ENCODE measurements at regions not wholly inside any gene's neighbourhood (a gene's known extent, or its start where the extent isn't known, plus 50 kb on each side); places are given as distances from the start of the nearest gene placed in this dataset.

DNA sequence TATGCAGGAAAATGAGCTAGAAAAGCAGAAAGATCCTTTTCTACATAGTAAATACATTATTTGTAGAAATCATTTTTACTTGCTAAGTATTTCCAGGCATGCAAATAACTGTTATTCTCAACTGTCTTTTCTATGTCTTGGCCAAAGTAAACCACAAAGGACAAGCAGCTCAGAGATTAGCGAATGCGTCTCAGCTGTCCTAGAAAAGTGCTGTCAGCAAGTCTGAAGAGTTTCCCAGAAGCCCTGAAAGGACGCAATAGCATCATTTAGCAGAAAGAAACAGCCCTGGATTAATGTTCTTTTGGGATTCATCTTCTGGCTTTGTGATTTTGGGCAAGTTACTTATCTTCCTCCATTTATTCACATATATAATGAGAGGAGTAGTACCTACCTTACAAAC is 100.3 kb downstream of the ZIC1 start:
- no peaks in the 10 kb centered on the region for H3K27me3 ChIP-seq
- DNase-seq: no peak
- no peak for TF ChIP-seq POLR2A (IDR thresholded peaks at IDR 0.05)
- TF ChIP-seq, protein P1, sequence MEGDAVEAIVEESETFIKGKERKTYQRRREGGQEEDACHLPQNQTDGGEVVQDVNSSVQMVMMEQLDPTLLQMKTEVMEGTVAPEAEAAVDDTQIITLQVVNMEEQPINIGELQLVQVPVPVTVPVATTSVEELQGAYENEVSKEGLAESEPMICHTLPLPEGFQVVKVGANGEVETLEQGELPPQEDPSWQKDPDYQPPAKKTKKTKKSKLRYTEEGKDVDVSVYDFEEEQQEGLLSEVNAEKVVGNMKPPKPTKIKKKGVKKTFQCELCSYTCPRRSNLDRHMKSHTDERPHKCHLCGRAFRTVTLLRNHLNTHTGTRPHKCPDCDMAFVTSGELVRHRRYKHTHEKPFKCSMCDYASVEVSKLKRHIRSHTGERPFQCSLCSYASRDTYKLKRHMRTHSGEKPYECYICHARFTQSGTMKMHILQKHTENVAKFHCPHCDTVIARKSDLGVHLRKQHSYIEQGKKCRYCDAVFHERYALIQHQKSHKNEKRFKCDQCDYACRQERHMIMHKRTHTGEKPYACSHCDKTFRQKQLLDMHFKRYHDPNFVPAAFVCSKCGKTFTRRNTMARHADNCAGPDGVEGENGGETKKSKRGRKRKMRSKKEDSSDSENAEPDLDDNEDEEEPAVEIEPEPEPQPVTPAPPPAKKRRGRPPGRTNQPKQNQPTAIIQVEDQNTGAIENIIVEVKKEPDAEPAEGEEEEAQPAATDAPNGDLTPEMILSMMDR (IDR thresholded peaks at IDR 0.05): no peak
- no peaks in the 10 kb centered on the region for H3K4me1 ChIP-seq
- no peaks in the 10 kb centered on the region for H3K9me3 ChIP-seq
- no peak overlapping the region for H3K4me3 ChIP-seq
- H3K36me3 ChIP-seq: no peaks in the 10 kb centered on the region
- no peak overlapping the region for H3K27ac ChIP-seq
- intact Hi-C loops (cut with DNase I): no loop called here
- ATAC-seq: peak in 2 of 4 donors; percentile 42 to 64
- 42 to 52% (median 44%) methylated on average over 3 of the region's 3 CpGs for WGBS, 4 donors

DNA sequence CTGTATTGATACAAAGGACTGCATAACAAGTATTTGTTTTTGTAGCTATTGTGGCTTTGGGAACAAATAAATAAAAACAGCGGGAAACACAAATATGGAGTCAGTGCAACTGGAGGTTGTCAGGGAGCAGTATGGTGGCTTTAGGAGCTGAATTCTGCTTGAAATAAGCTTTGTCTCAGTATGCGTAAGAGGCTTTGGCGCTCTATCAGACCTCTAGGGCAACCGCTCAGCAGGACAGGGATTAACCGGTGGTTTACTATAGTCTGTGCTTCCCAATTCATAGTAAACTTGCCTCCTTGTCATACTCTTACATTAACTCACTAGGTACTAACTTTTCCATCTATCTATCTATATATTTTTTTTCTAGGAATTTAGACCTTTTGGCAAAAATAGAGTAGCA is 104.6 kb downstream of the ZIC1 start:
- WGBS, 4 donors: 69 to 80% (median 73%) methylated on average over 5 of the region's 5 CpGs
- Histone ChIP-seq H3K27ac (no peak overlapping the region), H3K4me3 (no peak overlapping the region), H3K9me3 (no peaks in the 10 kb centered on the region), H3K4me1 (no peaks in the 10 kb centered on the region), H3K36me3 (no peaks in the 10 kb centered on the region), H3K27me3 (no peaks in the 10 kb centered on the region)
- intact Hi-C loops (cut with DNase I): no loop called here
- ATAC-seq: no peak
- TF ChIP-seq, protein P1 (IDR thresholded peaks at IDR 0.05): no peak
- no peak for TF ChIP-seq POLR2A (IDR thresholded peaks at IDR 0.05)
- DNase-seq: no peak

DNA sequence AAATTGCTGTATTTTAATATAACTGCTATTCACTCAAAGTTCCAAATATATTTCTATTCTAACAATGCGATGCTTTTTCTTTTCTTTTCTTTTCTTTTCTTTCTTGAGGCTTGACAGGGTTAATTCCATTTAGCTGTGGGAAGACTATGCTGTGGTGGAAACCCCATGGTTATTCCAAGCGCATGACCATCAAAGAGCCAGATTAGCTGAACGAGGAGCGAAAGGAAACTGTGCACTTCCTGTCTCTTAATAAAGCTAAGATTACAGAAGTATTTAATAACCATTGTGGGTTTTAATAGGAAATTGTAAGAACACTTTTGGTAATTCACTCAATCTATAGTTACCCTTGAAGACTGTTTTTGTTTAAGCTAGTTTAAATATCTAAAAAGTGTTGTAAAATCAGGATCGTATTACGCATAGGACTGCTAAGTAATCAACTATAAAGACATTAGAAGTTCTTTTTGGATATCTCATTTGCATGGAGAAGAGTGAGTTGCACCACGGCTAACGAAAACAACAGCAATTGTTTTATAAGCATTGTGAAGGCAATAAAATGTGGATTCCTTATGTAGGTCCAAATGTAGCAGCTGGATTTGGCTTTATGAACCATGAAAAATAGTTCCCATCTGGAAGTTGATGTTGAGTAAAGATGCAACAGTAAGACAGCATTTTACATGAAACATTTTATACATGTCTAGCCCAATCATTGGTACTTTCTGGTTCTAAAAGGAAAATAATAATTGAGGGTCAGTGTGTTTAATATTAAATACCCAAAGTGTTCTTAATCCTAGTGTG is 105.4 kb downstream of the ZIC1 start:
- Histone ChIP-seq H3K36me3 (no peaks in the 10 kb centered on the region), H3K4me1 (no peaks in the 10 kb centered on the region), H3K27ac (no peak overlapping the region), H3K4me3 (no peak overlapping the region), H3K9me3 (no peaks in the 10 kb centered on the region), H3K27me3 (no peaks in the 10 kb centered on the region)
- intact Hi-C loops (cut with DNase I): no loop called here
- WGBS, 4 donors: 61 to 69% (median 65%) methylated on average over 8 of the region's 8 CpGs
- DNase-seq (no peak), ATAC-seq (no peak)
- no peak for TF ChIP-seq POLR2A (IDR thresholded peaks at IDR 0.05)
- TF ChIP-seq, protein P1 (IDR thresholded peaks at IDR 0.05): no peak

DNA sequence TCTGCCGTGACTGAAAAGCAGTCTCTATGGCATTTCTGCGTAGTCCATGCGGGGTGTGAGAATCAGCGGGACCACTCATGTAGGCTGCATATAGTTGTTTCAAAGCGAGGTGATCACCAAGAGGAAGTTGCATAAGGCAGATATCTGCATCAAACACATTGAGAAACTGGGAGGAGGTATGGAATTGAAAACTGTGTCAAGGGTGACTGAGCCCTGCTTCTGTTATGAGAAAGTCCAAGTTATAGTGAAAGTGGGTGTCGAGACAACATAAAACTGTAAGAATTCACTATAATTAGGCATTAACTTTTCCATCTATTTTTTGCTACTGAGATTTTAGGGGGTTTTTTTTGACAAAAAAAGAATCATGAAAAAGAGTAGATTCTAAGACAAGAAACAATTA is 109.3 kb downstream of the ZIC1 start:
- Histone ChIP-seq H3K4me1 (no peaks in the 10 kb centered on the region), H3K4me3 (no peak overlapping the region), H3K9me3 (peaks cover 0 to 1% (median 0%) of the 10 kb centered on the region in 12 donors), H3K36me3 (no peaks in the 10 kb centered on the region), H3K27ac (no peak overlapping the region), H3K27me3 (no peaks in the 10 kb centered on the region)
- DNase-seq (no peak), ATAC-seq (no peak)
- TF ChIP-seq POLR2A (IDR thresholded peaks at IDR 0.05): no peak
- TF ChIP-seq, protein P1 (IDR thresholded peaks at IDR 0.05): no peak
- intact Hi-C loops (cut with DNase I): no loop called here
- WGBS, 4 donors: 82 to 87% (median 86%) methylated on average over 6 of the region's 6 CpGs
